BJ (cell line): ENCODE measurements at regions not wholly inside any gene's neighbourhood (a gene's known extent, or its start where the extent isn't known, plus 50 kb on each side); places are given as distances from the start of the nearest gene placed in this dataset.

Experiments used
- CTCF ChIA-PET: fragments of 350-600 bp; formaldehyde crosslinking; extraction: SDS; loops from one replicate; lab custom pipeline; 2021; ENCODE audit warnings: antibody characterized with exemption, inconsistent platforms; lab: Yijun Ruan, JAX
- POLR2A ChIA-PET: fragments of 300-600 bp; sonication (Branson Sonifier 250); formaldehyde crosslinking; extraction: SDS; loops from one replicate; lab custom pipeline; 2021; ENCODE audit warnings: antibody characterized with exemption; lab: Charles Lee
- DNase-seq: peaks from one replicate; pipeline ENCODE4 v3.0.0-alpha.2; 2011; ENCODE audit warnings: low read depth
- H3K27me3 ChIP-seq: 2 replicates; pipeline ENCODE4 v1.6.0; 2011; ENCODE audit warnings: low read length; ENCODE audit not compliant: control insufficient read depth, insufficient read depth
- H3K36me3 ChIP-seq: 2 replicates; pipeline ENCODE4 v1.5.1; 2011; ENCODE audit warnings: low read length; ENCODE audit not compliant: control insufficient read depth, insufficient read depth
- H3K4me3 ChIP-seq: 2 replicates; pipeline ENCODE4 v1.5.1; 2011; ENCODE audit warnings: low read depth, mild to moderate bottlenecking, control low read depth, low read length
- TF ChIP-seq, protein P1 (sequence below): IDR thresholded peaks from 2 replicates; pipeline ENCODE4 v1.5.1; 2011; ENCODE audit warnings: low read depth, mild to moderate bottlenecking, control low read depth, inconsistent platforms, low read length, moderate library complexity; ENCODE audit not compliant: insufficient read depth

DNA sequence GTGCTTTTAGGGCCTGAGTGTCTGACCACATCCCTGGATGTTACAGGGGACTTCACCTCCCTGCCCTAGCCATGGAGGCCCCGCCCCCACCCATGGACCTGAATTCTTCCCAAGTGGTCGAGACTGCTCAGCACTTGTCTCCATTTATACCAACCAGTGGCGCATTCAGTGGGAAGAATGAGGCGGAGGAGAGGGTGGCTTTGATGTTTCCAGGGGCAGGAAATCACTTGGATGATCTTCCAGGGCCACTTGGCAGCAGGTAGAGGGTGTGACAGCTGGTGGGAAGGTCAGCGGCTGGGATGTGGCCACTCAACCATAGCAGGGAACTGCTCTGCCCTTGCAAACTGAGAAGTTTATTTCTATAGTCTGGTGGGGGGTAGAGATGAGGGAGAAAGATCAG lies 155.1 kb upstream of the BLID start:
- H3K36me3 ChIP-seq = no peaks in the 10 kb centered on the region
- TF ChIP-seq, protein P1, sequence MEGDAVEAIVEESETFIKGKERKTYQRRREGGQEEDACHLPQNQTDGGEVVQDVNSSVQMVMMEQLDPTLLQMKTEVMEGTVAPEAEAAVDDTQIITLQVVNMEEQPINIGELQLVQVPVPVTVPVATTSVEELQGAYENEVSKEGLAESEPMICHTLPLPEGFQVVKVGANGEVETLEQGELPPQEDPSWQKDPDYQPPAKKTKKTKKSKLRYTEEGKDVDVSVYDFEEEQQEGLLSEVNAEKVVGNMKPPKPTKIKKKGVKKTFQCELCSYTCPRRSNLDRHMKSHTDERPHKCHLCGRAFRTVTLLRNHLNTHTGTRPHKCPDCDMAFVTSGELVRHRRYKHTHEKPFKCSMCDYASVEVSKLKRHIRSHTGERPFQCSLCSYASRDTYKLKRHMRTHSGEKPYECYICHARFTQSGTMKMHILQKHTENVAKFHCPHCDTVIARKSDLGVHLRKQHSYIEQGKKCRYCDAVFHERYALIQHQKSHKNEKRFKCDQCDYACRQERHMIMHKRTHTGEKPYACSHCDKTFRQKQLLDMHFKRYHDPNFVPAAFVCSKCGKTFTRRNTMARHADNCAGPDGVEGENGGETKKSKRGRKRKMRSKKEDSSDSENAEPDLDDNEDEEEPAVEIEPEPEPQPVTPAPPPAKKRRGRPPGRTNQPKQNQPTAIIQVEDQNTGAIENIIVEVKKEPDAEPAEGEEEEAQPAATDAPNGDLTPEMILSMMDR = no peak
- no peak for DNase-seq
- ChIA-PET POLR2A (no interaction called here), CTCF (no interaction called here)
- no peaks in the 10 kb centered on the region; the same call in 1 of the 2 replicates for H3K27me3 ChIP-seq
- H3K4me3 ChIP-seq = no peak overlapping the region

DNA sequence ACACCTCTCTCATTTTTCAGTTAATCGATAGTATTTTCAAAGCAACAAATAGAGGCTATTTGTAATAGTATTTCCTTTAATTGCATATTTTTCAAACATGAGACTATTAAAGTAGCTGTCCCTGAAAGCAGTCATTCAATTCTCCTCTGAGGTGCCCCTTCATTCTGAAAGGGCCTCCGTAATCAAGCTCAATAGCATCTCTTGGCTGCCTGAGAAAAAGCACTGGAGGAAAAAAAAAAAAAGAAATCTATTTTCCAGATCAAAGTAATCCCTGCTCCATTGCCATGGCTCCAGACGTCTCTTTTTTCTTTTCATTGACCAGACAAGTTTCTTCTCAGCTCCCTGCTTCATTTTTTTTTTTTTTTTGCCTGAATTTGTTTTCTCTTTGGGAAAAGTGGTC lies 154.5 kb upstream of the BLID start:
- DNase-seq = no peak
- CTCF ChIA-PET = no interaction called here
- TF ChIP-seq, protein P1 = no peak
- Histone ChIP-seq H3K4me3 (no peak overlapping the region), H3K27me3 (no peaks in the 10 kb centered on the region; the same call in 1 of the 2 replicates), H3K36me3 (no peaks in the 10 kb centered on the region)
- POLR2A ChIA-PET = no interaction called here

DNA sequence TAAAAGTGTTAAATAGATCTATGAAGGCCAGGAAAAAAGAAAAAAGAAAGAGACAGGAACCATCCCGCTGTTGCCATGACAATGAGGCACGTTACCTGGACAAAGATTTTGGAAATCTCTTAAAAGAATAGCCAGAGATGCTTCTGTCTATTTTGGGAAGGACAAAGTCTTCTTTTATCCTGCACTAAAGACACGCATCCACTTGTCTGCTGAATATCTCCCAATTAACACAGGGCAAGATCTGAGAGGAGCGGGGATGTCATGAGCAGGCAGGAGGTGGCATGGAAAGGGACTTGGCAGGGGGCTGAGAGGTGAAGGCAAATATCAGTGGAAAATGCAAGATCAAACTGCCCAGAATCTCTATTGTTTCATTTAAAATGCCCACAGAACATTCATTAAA lies 153.8 kb upstream of the BLID start:
- ChIA-PET CTCF (no interaction called here), POLR2A (no interaction called here)
- H3K36me3 ChIP-seq = no peaks in the 10 kb centered on the region
- no peak overlapping the region for H3K4me3 ChIP-seq
- no peaks in the 10 kb centered on the region; the same call in 1 of the 2 replicates for H3K27me3 ChIP-seq
- no peak for DNase-seq
- TF ChIP-seq, protein P1 = no peak

DNA sequence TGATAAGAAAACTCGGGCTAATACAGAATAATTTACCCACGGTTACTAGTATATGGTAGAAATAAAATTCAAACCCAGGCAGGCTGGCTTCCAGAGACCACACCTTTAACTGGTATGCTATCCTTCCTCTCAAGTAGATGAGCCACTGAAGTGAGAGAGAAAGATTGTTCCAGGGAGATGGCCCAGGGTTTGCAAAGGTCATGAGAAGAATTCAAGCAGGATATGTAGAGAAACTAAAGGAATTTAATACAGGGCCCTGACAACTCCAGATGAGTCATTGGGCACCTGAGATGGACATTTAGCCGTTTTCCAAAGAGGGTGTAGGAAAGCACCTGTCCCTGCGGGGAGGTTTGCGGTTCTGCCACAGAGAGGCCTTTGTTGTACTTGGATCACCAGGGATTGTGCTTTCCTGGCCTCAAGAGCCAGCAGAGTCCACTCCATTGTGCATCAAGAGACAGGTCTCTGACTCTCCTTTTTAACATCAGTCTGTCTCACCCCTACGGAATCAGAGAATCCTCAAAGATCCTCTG lies 152.7 kb upstream of the BLID start:
- POLR2A ChIA-PET = no interaction called here
- H3K27me3 ChIP-seq = peaks cover 2% of the 10 kb centered on the region

DNA sequence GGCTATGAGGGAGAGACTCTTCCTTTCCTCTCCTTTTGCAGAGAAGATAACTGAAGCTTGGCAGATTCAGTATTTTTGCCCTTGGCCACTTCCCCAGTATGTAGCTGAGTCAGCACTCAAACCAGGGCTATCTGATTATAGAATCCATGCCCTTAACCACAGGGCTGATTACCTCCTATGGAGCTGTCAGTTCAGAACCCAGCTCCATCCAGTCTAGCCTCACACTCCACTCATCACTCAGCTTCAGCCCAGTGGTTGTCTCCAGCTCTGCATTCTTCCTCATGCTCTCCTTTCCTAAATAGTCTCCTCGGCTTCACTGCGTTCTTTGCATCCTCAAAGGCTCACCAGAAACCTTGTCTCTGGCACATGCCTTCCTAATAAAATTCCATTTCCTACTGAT lies 151.6 kb upstream of the BLID start:
- H3K36me3 ChIP-seq = no peaks in the 10 kb centered on the region
- ChIA-PET CTCF (interaction anchor here (0.8 kb wide), 1 partner anchor 815 kb away, joined by 3 read pairs; the partner anchor contains the start of gene SORL1), POLR2A (interaction anchor here (0.7 kb wide), 1 partner anchor 10 kb away, joined by 3 read pairs; no protein-coding TSS in a partner anchor)
- peaks cover 2% of the 10 kb centered on the region for H3K27me3 ChIP-seq
- TF ChIP-seq, protein P1 = no peak
- no peak for DNase-seq
- H3K4me3 ChIP-seq = no peak overlapping the region

More for the DNA sequence above, 152.7 kb upstream of the BLID start:
- Histone ChIP-seq H3K36me3 (no peaks in the 10 kb centered on the region), H3K4me3 (no peak overlapping the region)
- TF ChIP-seq, protein P1 = no peak
- CTCF ChIA-PET = no interaction called here
- DNase-seq = no peak
